NCI-H187 (cell line): ENCODE measurements at regions not wholly inside any gene's neighbourhood (a gene's known extent, or its start where the extent isn't known, plus 50 kb on each side); places are given as distances from the start of the nearest gene placed in this dataset.
A peak's percentile ranks its signal among the peaks of the same experiment; 100 is the strongest.

Experiments
- DNase-seq, 2 experiments: peaks; one replicate each; lab custom pipeline; 2025; lab: John Stamatoyannopoulos, UW

- DNase-seq = no peak
These were observed 54.2 kb upstream of the ANKRD1 start for GRCh38 chr10:90975096-90975495.

GRCh38 chr10:90977162-90977854 lies 56.4 kb upstream of the ANKRD1 start:
- DNase-seq = no peak

- DNase-seq = no peak
These were observed 57.1 kb upstream of the ANKRD1 start for GRCh38 chr10:90977855-90978486.

- no peak for DNase-seq
These were observed 61.6 kb upstream of the ANKRD1 start for GRCh38 chr10:90982406-90983008.

- peak in 1 of 2 experiments; percentile 27 for DNase-seq
These were observed 63.1 kb upstream of the ANKRD1 start for GRCh38 chr10:90983914-90984549.

GRCh38 chr10:90984898-90985297 lies 64.0 kb upstream of the ANKRD1 start:
- no peak for DNase-seq

GRCh38 chr10:90985321-90985933 lies 64.5 kb upstream of the ANKRD1 start:
- no peak for DNase-seq

- no peak for DNase-seq
These were observed 65.4 kb upstream of the ANKRD1 start for GRCh38 chr10:90986136-90986760.

- no peak for DNase-seq
These were observed 66.0 kb upstream of the ANKRD1 start for GRCh38 chr10:90986870-90987269.

- no peak for DNase-seq
These were observed 66.5 kb upstream of the ANKRD1 start for GRCh38 chr10:90987383-90987782.

GRCh38 chr10:90988024-90988423 lies 67.1 kb upstream of the ANKRD1 start:
- DNase-seq = no peak

- DNase-seq = no peak
These were observed 67.9 kb upstream of the ANKRD1 start for GRCh38 chr10:90988802-90989201.

- DNase-seq = no peak
These were observed 68.5 kb upstream of the ANKRD1 start for GRCh38 chr10:90989378-90989777.

GRCh38 chr10:90992462-90992861 lies 71.6 kb upstream of the ANKRD1 start:
- no peak for DNase-seq

GRCh38 chr10:90993340-90993739 lies 72.5 kb upstream of the ANKRD1 start:
- no peak for DNase-seq

GRCh38 chr10:90997670-90998069 lies 76.8 kb upstream of the ANKRD1 start:
- DNase-seq = no peak

GRCh38 chr10:90998733-90999511 lies 78.0 kb upstream of the ANKRD1 start:
- no peak for DNase-seq

- DNase-seq = no peak
These were observed 78.8 kb upstream of the ANKRD1 start for GRCh38 chr10:90999512-91000172.

- DNase-seq = no peak
These were observed 79.6 kb upstream of the ANKRD1 start for GRCh38 chr10:91000470-91000869.

GRCh38 chr10:91000985-91001384 lies 80.1 kb upstream of the ANKRD1 start:
- DNase-seq = no peak

GRCh38 chr10:91002656-91003055 lies 81.8 kb upstream of the ANKRD1 start:
- DNase-seq = no peak
